IMR-90 (cell line): ENCODE measurements at regions not wholly inside any gene's neighbourhood (a gene's known extent, or its start where the extent isn't known, plus 50 kb on each side); places are given as distances from the start of the nearest gene placed in this dataset.

ENCODE experiments used
- ATAC-seq: fragments of 200-7000 bp; cut with Tn5 transposase; 2 replicates; pipeline ENCODE4 v1.9.1; 2020; ENCODE audit warnings: low read depth, mild to moderate bottlenecking, moderate library complexity
- BruUV-seq: library from RNA; stranded (reverse); fragments of 400-500 nt; replicated peaks from 2 replicates; lab custom pipeline; 2021; lab: Mats Ljungman, UMichigan
- CTCF ChIA-PET: fragments of 300-600 bp; formaldehyde crosslinking; extraction: SDS; loops from one replicate; lab custom pipeline; 2021; ENCODE audit warnings: antibody characterized with exemption; lab: Yijun Ruan, JAX
- POLR2A ChIA-PET: fragments of 300-600 bp; sonication (Branson Sonifier 250); formaldehyde crosslinking; loops from one replicate; lab custom pipeline; 2022; ENCODE audit warnings: antibody characterized with exemption; ENCODE audit not compliant: unreplicated experiment; lab: Charles Lee
- DNase-seq: peaks from one replicate; pipeline ENCODE4 v3.0.0; 2013
- H2AFZ ChIP-seq: replicated peaks from 2 replicates; pipeline ENCODE3; 2013; ENCODE audit warnings: low read length, mild to moderate bottlenecking; ENCODE audit not compliant: poor library complexity
- H2AK5ac ChIP-seq: 2 replicates; pipeline ENCODE4 v1.6.1; 2013; ENCODE audit warnings: low read depth, low read length, inconsistent platforms
- H2AK9ac ChIP-seq: replicated peaks from 2 replicates; pipeline ENCODE3; 2013; ENCODE audit warnings: mild to moderate bottlenecking, low read depth, low read length, moderate library complexity; ENCODE audit not compliant: poor library complexity
- H2BK120ac ChIP-seq: 2 replicates; pipeline ENCODE4 v1.6.1; 2013; ENCODE audit warnings: low read depth, low read length, inconsistent platforms
- H2BK15ac ChIP-seq: 3 replicates; pipeline ENCODE4 v1.6.1; 2013; ENCODE audit warnings: low read depth, low read length, inconsistent platforms
- H2BK20ac ChIP-seq: 2 replicates; pipeline ENCODE4 v1.6.1; 2013; ENCODE audit warnings: low read depth, mild to moderate bottlenecking, inconsistent platforms, low read length, moderate library complexity
- H2BK5ac ChIP-seq: 2 replicates; pipeline ENCODE4 v1.6.1; 2013; ENCODE audit warnings: mild to moderate bottlenecking, low read depth, low read length, inconsistent platforms; ENCODE audit not compliant: poor library complexity, severe bottlenecking
- H3K14ac ChIP-seq: replicated peaks from 2 replicates; pipeline ENCODE4 v1.6.1; 2013; ENCODE audit warnings: low read depth, low read length, inconsistent platforms
- H3K18ac ChIP-seq: 2 replicates; pipeline ENCODE4 v1.6.1; 2013; ENCODE audit warnings: low read depth, low read length, control low read depth
- H3K23ac ChIP-seq: 2 replicates; pipeline ENCODE4 v1.6.1; 2013; ENCODE audit warnings: low read depth, low read length, inconsistent platforms
- H3K27ac ChIP-seq: 2 replicates; pipeline ENCODE4 v1.5.1; 2013; ENCODE audit warnings: mild to moderate bottlenecking, control low read depth, low read length; ENCODE audit not compliant: insufficient read depth
- H3K27me3 ChIP-seq: 2 replicates; pipeline ENCODE4 v1.6.1; 2013; ENCODE audit warnings: low read length; ENCODE audit not compliant: control insufficient read depth, insufficient read depth
- H3K36me3 ChIP-seq: 2 replicates; pipeline ENCODE4 v1.6.1; 2013; ENCODE audit warnings: low read length, mixed read lengths; ENCODE audit not compliant: control insufficient read depth, insufficient read depth
- H3K4ac ChIP-seq: 2 replicates; pipeline ENCODE4 v1.6.1; 2013; ENCODE audit warnings: low read depth, low read length, inconsistent platforms
- H3K4me1 ChIP-seq: 2 replicates; pipeline ENCODE4 v1.6.1; 2013; ENCODE audit warnings: low read length, mixed read lengths; ENCODE audit not compliant: control insufficient read depth, insufficient read depth
- H3K4me2 ChIP-seq: 2 replicates; pipeline ENCODE4 v1.6.1; 2013; ENCODE audit warnings: low read depth, mild to moderate bottlenecking, control low read depth, low read length, moderate library complexity
- H3K4me3 ChIP-seq: 2 replicates; pipeline ENCODE4 v1.5.1; 2013; ENCODE audit warnings: low read depth, mild to moderate bottlenecking, control low read depth, low read length, moderate library complexity; ENCODE audit not compliant: insufficient read depth
- H3K56ac ChIP-seq: 2 replicates; pipeline ENCODE4 v1.6.1; 2013; ENCODE audit warnings: low read length, inconsistent platforms; ENCODE audit not compliant: insufficient read depth; ENCODE audit errors: extremely low read depth
- H3K79me1 ChIP-seq, 2 experiments: 2 replicates each; pipeline ENCODE4 v1.6.1; 2013; ENCODE audit warnings: low read length in 2 of 2, inconsistent platforms in 1 of 2, low read depth in 1 of 2
- H3K9ac ChIP-seq: 2 replicates; pipeline ENCODE4 v1.6.1; 2013; ENCODE audit warnings: low read depth, low read length, control low read depth
- H3K9me1 ChIP-seq: 2 replicates; pipeline ENCODE4 v1.6.1; 2013; ENCODE audit warnings: low read length, inconsistent platforms; ENCODE audit not compliant: insufficient read depth
- H3K9me3 ChIP-seq: 2 replicates; pipeline ENCODE4 v1.6.1; 2013; ENCODE audit warnings: low read length; ENCODE audit not compliant: control insufficient read depth, insufficient read depth
- H4K20me1 ChIP-seq: 2 replicates; pipeline ENCODE4 v1.6.1; 2013; ENCODE audit warnings: low read length, inconsistent platforms; ENCODE audit not compliant: insufficient read depth
- H4K5ac ChIP-seq: 2 replicates; pipeline ENCODE4 v1.6.1; 2013; ENCODE audit warnings: mild to moderate bottlenecking, low read depth, low read length, control low read depth
- H4K8ac ChIP-seq, 2 experiments: 2 replicates each; pipeline ENCODE4 v1.6.1; 2013; ENCODE audit warnings: low read depth in 2 of 2, low read length in 2 of 2, control low read depth in 1 of 2, inconsistent platforms in 1 of 2
- H4K91ac ChIP-seq: 2 replicates; pipeline ENCODE4 v1.6.1; 2013; ENCODE audit warnings: low read depth, low read length, inconsistent platforms; ENCODE audit not compliant: insufficient read depth
- BHLHE40 ChIP-seq: fragments of 150-350 bp; IDR thresholded peaks from 2 replicates; pipeline ENCODE4 v1.6.1; 2016; ENCODE audit warnings: mild to moderate bottlenecking, low read depth, low read length
- CEBPB ChIP-seq: IDR thresholded peaks from 2 replicates; pipeline ENCODE4 v1.6.1; 2012; ENCODE audit warnings: low read depth, low read length, improper control_type of control experiment
- CHD1 ChIP-seq: IDR thresholded peaks from 2 replicates; pipeline ENCODE4 v1.6.1; 2012; ENCODE audit warnings: low read depth, low read length, improper control_type of control experiment
- ELK1 ChIP-seq: fragments of 150-350 bp; IDR thresholded peaks from 2 replicates; pipeline ENCODE4 v1.6.1; 2016; ENCODE audit warnings: low read depth, mild to moderate bottlenecking, low read length, moderate library complexity, borderline replicate concordance
- FOS ChIP-seq: fragments of 150-350 bp; IDR thresholded peaks from 2 replicates; pipeline ENCODE4 v1.6.1; 2016; ENCODE audit warnings: low read depth, low read length
- MAZ ChIP-seq: IDR thresholded peaks from 2 replicates; pipeline ENCODE4 v1.6.1; 2012; ENCODE audit warnings: low read depth, mild to moderate bottlenecking, low read length, improper control_type of control experiment, moderate library complexity, borderline replicate concordance
- MXI1 ChIP-seq: IDR thresholded peaks from 2 replicates; pipeline ENCODE4 v1.6.1; 2012; ENCODE audit warnings: low read depth, mild to moderate bottlenecking, low read length, moderate library complexity, borderline replicate concordance
- POLR2A ChIP-seq: IDR thresholded peaks from 2 replicates; pipeline ENCODE4 v1.6.1; 2012; ENCODE audit warnings: mild to moderate bottlenecking, low read depth, low read length
- RCOR1 ChIP-seq: IDR thresholded peaks from 2 replicates; pipeline ENCODE4 v1.6.1; 2012; ENCODE audit warnings: mild to moderate bottlenecking, low read length, improper control_type of control experiment; ENCODE audit not compliant: insufficient replicate concordance
- SMC3 ChIP-seq: fragments of 150-350 bp; IDR thresholded peaks from 2 replicates; pipeline ENCODE4 v1.6.1; 2016; ENCODE audit warnings: low read depth, mild to moderate bottlenecking, antibody characterized with exemption, low read length, moderate library complexity
- WGBS, 2 experiments: methylation state at CpG; one replicate each; pipeline versions ENCODE4 v1.1.5 to v1.1.7; 2013; ENCODE audit warnings: missing lambda C conversion rate in 2 of 2; ENCODE audit not compliant: insufficient read length in 1 of 2; ENCODE audit errors: extremely low coverage in 2 of 2; 5-methylcytosine and 5-hydroxymethylcytosine counted together
- dilution Hi-C: fragments of 300-500 bp; cut with HindIII; formaldehyde crosslinking; loops from one replicate; pipeline ENCODE4 v1.14.3; 2018; ENCODE audit warnings: low sequenced_read_pairs; ENCODE audit not compliant: unreplicated experiment
- in situ Hi-C: fragments of 300-500 bp; cut with MboI; formaldehyde crosslinking; loops from 3 replicates; pipeline ENCODE4 v1.14.3; 2019; ENCODE audit warnings: low sequenced_read_pairs, inconsistent platforms, mixed read lengths
- intact Hi-C: fragments of 100-400 bp; cut with micrococcal nuclease; formaldehyde crosslinking; loops from 2 replicates; pipeline ENCODE4 v1.10.0; 2022

- intact Hi-C loops, result loop anchor here (5.0 to 10.0 kb wide), 3 partner anchors 201 to 768 kb away; no protein-coding TSS in a partner anchor
- no TSS peak for BruUV-seq
- Histone ChIP-seq H4K5ac (no peak overlapping the region), H3K9me3 (no peaks in the 10 kb centered on the region), H3K14ac (no peak overlapping the region), H3K18ac (no peak overlapping the region; the same call in 1 of the 2 replicates), H3K9ac (no peak overlapping the region), H3K27ac (no peak overlapping the region), H2BK120ac (no peak overlapping the region), H3K4me3 (no peak overlapping the region), H2AFZ (no peak overlapping the region), H3K4me1 (peaks cover 1% of the 10 kb centered on the region; the same call in 1 of the 2 replicates), H2AK9ac (no peak overlapping the region), H4K8ac (no peak overlapping the region), H2AK5ac (no peak overlapping the region), H3K27me3 (no peaks in the 10 kb centered on the region), H3K4ac (no peak overlapping the region), H2BK15ac (no peak overlapping the region), H2BK5ac (no peak overlapping the region), H3K56ac (no peak overlapping the region), H4K91ac (no peak overlapping the region), H3K79me1 (no peaks in the 10 kb centered on the region), H3K4me2 (no peak overlapping the region), H3K36me3 (no peaks in the 10 kb centered on the region), H3K9me1 (no peaks in the 10 kb centered on the region), H2BK20ac (no peak overlapping the region), H3K23ac (no peak overlapping the region), H4K20me1 (no peaks in the 10 kb centered on the region)
- peak; percentile 60 for DNase-seq
- no CpG with 5 or more reads among the region's 2 CpGs for WGBS, 2 experiments
- ChIA-PET POLR2A (no interaction called here), CTCF (no interaction called here)
- in situ Hi-C loops, result loop anchor here (5.0 kb wide), 1 partner anchor 349 kb away; no protein-coding TSS in a partner anchor
- dilution Hi-C loops, result no loop called here
- no peak for TF ChIP-seq MXI1
- no peak for TF ChIP-seq RCOR1
- no peak for TF ChIP-seq CEBPB
- no peak for TF ChIP-seq BHLHE40
- TF ChIP-seq POLR2A, result no peak
- TF ChIP-seq CHD1, result no peak
- TF ChIP-seq FOS, result no peak
- TF ChIP-seq ELK1, result no peak
- no peak for TF ChIP-seq MAZ
- TF ChIP-seq SMC3, result no peak
- ATAC-seq, result no peak
Measured at GRCh38 chr6:144936764-144937163, 651.6 kb downstream of the UTRN start.
